OCI-LY1 (cell line): ENCODE measurements at regions not wholly inside any gene's neighbourhood (a gene's known extent, or its start where the extent isn't known, plus 50 kb on each side); places are given as distances from the start of the nearest gene placed in this dataset.

ENCODE experiments used
- CTCF ChIP-seq: fragments of 200-600 bp; sonication (generic), shearing (Covaris generic); IDR thresholded peaks from 2 replicates; pipeline ENCODE4 v1.5.1; 2017; ENCODE audit warnings: mild to moderate bottlenecking, antibody characterized with exemption, low read length, moderate library complexity, mixed read lengths
- EZH2 ChIP-seq: fragments of 200-600 bp; sonication (generic), shearing (Covaris generic); IDR thresholded peaks from 2 replicates; pipeline ENCODE4 v1.8.0; 2017; ENCODE audit warnings: borderline replicate concordance, mixed run types, mild to moderate bottlenecking, antibody characterized with exemption, low read length, moderate library complexity, mixed read lengths

GRCh38 chr9:107109324-107109723 is 173.8 kb upstream of the RAD23B start:
- no peak for TF ChIP-seq CTCF
- no peak for TF ChIP-seq EZH2
